GM21515 (cell line): ENCODE measurements at regions not wholly inside any gene's neighbourhood (a gene's known extent, or its start where the extent isn't known, plus 50 kb on each side); places are given as distances from the start of the nearest gene placed in this dataset.
"Not testable (repeated sequence)": the region's sequence is repeated elsewhere in the genome, so short reads cannot be mapped to it uniquely, and the experiment has no call there.

Source experiments
- ATAC-seq: cut with Tn5 transposase; IDR thresholded peaks from one replicate; pipeline ENCODE4 v1.9.1; 2021; ENCODE audit not compliant: unreplicated experiment

- no peak for ATAC-seq
Observed at GRCh38 chr3:11713171-11713570, 69.5 kb upstream of the VGLL4 start.

- no peak for ATAC-seq
Observed at GRCh38 chr3:11712646-11713045, 68.9 kb upstream of the VGLL4 start.

- no peak for ATAC-seq
Observed at GRCh38 chr3:11711876-11712275, 68.2 kb upstream of the VGLL4 start.

- no peak for ATAC-seq
Observed at GRCh38 chr3:11709782-11710181, 66.1 kb upstream of the VGLL4 start.

GRCh38 chr3:11707084-11707483 lies 63.4 kb upstream of the VGLL4 start:
- ATAC-seq = not testable (repeated sequence)

- ATAC-seq = no peak
Observed at GRCh38 chr3:11706604-11707003, 62.9 kb upstream of the VGLL4 start.

GRCh38 chr3:11705049-11705448 lies 61.3 kb upstream of the VGLL4 start:
- ATAC-seq = no peak

GRCh38 chr3:11703146-11703545 lies 59.4 kb upstream of the VGLL4 start:
- ATAC-seq = no peak

- no peak for ATAC-seq
Observed at GRCh38 chr3:11699083-11699427, 55.3 kb upstream of the VGLL4 start.

- ATAC-seq = no peak
Observed at GRCh38 chr3:11698326-11699082, 54.8 kb upstream of the VGLL4 start.

GRCh38 chr3:11697701-11698100 lies 54.0 kb upstream of the VGLL4 start:
- no peak for ATAC-seq

GRCh38 chr3:11696054-11696453 lies 52.3 kb upstream of the VGLL4 start:
- ATAC-seq = no peak
